Spleen (tissue), 11 donors: ENCODE measurements at regions not wholly inside any gene's neighbourhood (a gene's known extent, or its start where the extent isn't known, plus 50 kb on each side); places are given as distances from the start of the nearest gene placed in this dataset.

ENCODE experiments used
- DNase-seq: peaks from one replicate; pipeline ENCODE4 v3.0.0-alpha.2; 2020
- H3K27ac ChIP-seq, 8 donors: fragments of 200-600 bp; sonication (generic) in 7 of 8; 1 replicate in 4 of 8; 2 replicates in 4 of 8; pipeline versions ENCODE4 v1.5.0 to v1.8.0; 2016 to 2021; ENCODE audit warnings: inconsistent platforms in 4 of 8, mild to moderate bottlenecking in 4 of 8, moderate library complexity in 1 of 8
- H3K27me3 ChIP-seq, 7 donors: fragments of 200-600 bp; sonication (generic) in 6 of 7; replicated peaks in 1 of 7; 1 replicate in 4 of 7; 2 replicates in 3 of 7; pipeline versions ENCODE4 v1.5.0 to v1.8.0; 2016 to 2021; ENCODE audit warnings: inconsistent platforms in 3 of 7, mild to moderate bottlenecking in 1 of 7
- H3K36me3 ChIP-seq, 6 donors: fragments of 200-600 bp; sonication (generic) in 5 of 6; 1 replicate in 4 of 6; 2 replicates in 2 of 6; pipeline versions ENCODE4 v1.5.0 to v1.8.0; 2016 to 2021; ENCODE audit warnings: inconsistent platforms in 2 of 6
- H3K4me1 ChIP-seq, 6 donors: fragments of 200-600 bp; sonication (generic) in 5 of 6; 1 replicate in 3 of 6; 2 replicates in 3 of 6; pipeline versions ENCODE4 v1.5.0 to v1.8.0; 2016 to 2021; ENCODE audit warnings: inconsistent platforms in 3 of 6
- H3K4me3 ChIP-seq, 8 donors: fragments of 200-600 bp; sonication (generic) in 7 of 8; 1 replicate in 4 of 8; 2 replicates in 4 of 8; pipeline versions ENCODE4 v1.5.0 to v1.8.0; 2016 to 2021; ENCODE audit warnings: inconsistent platforms in 4 of 8, mild to moderate bottlenecking in 4 of 8, moderate library complexity in 2 of 8
- H3K9me3 ChIP-seq, 8 donors: fragments of 200-600 bp; sonication (generic) in 7 of 8; 1 replicate in 4 of 8; 2 replicates in 4 of 8; pipeline versions ENCODE4 v1.5.0 to v1.8.0; 2016 to 2021; ENCODE audit warnings: inconsistent platforms in 4 of 8
- POLR2A ChIP-seq, 3 donors: fragments of 450-650 bp; IDR thresholded peaks; one replicate each; pipeline ENCODE4 v1.5.1; 2017; ENCODE audit warnings: antibody characterized with exemption in 3 of 3, mild to moderate bottlenecking in 1 of 3
- POLR2AphosphoS5 ChIP-seq, 3 donors: sonication (generic); formaldehyde crosslinking; IDR thresholded peaks; one replicate each; pipeline ENCODE4 v1.5.1; 2017; ENCODE audit warnings: antibody characterized with exemption in 3 of 3
- WGBS, 5 donors: extraction: QIAGEN DNeasy Blood & Tissue Kit in 3 of 5; methylation state at CpG; one replicate each; pipeline versions ENCODE4 v1.1.5 to v1.1.7; 2013 to 2018; 5-methylcytosine and 5-hydroxymethylcytosine counted together
- intact Hi-C: fragments of 100-400 bp; cut with DNase I; formaldehyde crosslinking; loops from one replicate; pipeline ENCODE4 v1.15.0; 2023; ENCODE audit warnings: low total_unique reads
- TF ChIP-seq, protein P1 (sequence below), 11 experiments: fragments of 200-600 bp in 7 of 11; fragments of 450-650 bp in 4 of 11; sonication (generic) in 4 of 11; IDR thresholded peaks in 8 of 11; conservative IDR thresholded peaks in 3 of 11; 1 replicate in 7 of 11; 2 replicates in 4 of 11; pipeline versions ENCODE4 v1.4.0 to v1.8.0; 2016 to 2021; ENCODE audit warnings: antibody characterized with exemption in 11 of 11, inconsistent platforms in 4 of 11, mild to moderate bottlenecking in 1 of 11
- donor health status: healthy with polysubstance abuse.
- donor health status: DM: no; HTN: no; CAD: no; lungs with moderate emphysema.
- donor health status: DM: no; HTN: no; CAD: no.
- donor health status: Bipolar disorder and iron deficiency.
- donor health status: healthy.
- donor health status: DM: no; HTN: no; CAD: no.
- donor health status: DM: yes; HTN: yes; CAD: no.

DNA sequence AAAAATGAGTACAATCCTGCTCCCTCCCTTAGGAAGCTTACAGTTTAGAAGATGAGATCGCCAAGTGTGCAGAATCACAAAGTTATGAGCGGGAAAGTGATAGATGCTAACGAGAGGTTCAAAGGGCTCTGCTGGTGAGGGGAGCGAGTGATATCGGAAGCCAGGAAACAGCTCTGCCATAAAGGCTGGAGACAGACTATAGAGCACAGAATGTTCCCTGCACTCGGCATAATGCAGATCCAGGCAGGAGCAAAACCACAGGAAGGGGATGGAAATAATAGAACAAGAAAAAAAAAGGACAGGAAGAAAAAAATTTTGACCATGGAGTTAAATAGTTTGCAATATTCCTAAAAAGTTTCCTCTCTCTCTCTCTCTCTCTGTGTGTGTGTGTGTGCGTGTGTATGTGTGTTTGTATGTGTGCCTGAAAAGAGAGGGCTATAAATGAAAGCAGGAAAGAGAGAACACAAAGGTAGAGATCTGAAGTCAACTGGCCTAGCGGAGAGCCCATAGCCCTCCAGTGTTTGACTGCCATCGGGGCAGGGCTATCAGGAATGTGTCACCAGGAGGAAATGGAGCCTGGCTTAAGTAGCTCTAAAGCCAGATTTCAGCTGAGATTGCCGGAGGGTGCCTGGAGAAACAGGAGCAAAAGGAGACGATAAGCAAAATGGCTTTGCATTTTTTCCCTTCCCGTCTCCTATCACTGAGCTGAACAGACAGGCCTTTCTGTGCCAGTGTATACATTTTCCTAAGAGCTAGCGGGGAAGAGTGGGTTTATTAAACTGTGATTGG, 175.8 kb upstream of the LYZL1 start:
- no peak for TF ChIP-seq POLR2A (IDR thresholded peaks at IDR 0.05)
- TF ChIP-seq POLR2AphosphoS5 (IDR thresholded peaks at IDR 0.05) = no peak
- TF ChIP-seq, protein P1, sequence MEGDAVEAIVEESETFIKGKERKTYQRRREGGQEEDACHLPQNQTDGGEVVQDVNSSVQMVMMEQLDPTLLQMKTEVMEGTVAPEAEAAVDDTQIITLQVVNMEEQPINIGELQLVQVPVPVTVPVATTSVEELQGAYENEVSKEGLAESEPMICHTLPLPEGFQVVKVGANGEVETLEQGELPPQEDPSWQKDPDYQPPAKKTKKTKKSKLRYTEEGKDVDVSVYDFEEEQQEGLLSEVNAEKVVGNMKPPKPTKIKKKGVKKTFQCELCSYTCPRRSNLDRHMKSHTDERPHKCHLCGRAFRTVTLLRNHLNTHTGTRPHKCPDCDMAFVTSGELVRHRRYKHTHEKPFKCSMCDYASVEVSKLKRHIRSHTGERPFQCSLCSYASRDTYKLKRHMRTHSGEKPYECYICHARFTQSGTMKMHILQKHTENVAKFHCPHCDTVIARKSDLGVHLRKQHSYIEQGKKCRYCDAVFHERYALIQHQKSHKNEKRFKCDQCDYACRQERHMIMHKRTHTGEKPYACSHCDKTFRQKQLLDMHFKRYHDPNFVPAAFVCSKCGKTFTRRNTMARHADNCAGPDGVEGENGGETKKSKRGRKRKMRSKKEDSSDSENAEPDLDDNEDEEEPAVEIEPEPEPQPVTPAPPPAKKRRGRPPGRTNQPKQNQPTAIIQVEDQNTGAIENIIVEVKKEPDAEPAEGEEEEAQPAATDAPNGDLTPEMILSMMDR (IDR thresholded peaks at IDR 0.05 in 8 of 11, conservative IDR thresholded peaks at IDR 0.05 in 3 of 11) = no peak
- H3K9me3 ChIP-seq = peaks cover 3 to 27% (median 20%) of the 10 kb centered on the region in 8 donors
- H3K4me3 ChIP-seq = no peak overlapping the region
- intact Hi-C loops = no loop called here
- DNase-seq = no peak
- no peak overlapping the region for H3K27ac ChIP-seq
- H3K36me3 ChIP-seq = no peaks in the 10 kb centered on the region
- H3K4me1 ChIP-seq = no peaks in the 10 kb centered on the region
- H3K27me3 ChIP-seq = no peaks in the 10 kb centered on the region
- 69 to 81% (median 79%) methylated on average over 13 of the region's 13 CpGs for WGBS, 5 donors

DNA sequence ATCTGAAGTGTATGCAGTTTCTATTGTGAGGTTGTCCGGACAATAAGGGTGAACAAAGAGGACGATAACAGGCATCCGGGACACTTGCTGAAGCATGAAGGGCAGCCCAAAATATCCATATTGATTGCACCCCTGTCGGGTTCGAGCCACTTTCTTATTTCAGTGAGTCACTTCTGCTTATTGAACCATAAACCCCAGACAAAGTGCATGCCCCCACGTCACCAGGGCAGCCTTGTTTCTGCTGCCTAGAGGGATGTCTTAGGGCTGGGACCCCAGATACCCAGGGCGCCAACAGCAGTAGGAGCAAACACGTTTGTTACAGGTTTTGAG, 175.3 kb upstream of the LYZL1 start:
- intact Hi-C loops = no loop called here
- H3K4me3 ChIP-seq = no peak overlapping the region
- no peak overlapping the region for H3K27ac ChIP-seq
- H3K9me3 ChIP-seq = peaks cover 3 to 33% (median 25%) of the 10 kb centered on the region in 8 donors
- WGBS, 5 donors = 63 to 83% (median 72%) methylated on average over 8 of the region's 8 CpGs
- TF ChIP-seq POLR2A (IDR thresholded peaks at IDR 0.05) = no peak
- TF ChIP-seq, protein P1 (IDR thresholded peaks at IDR 0.05 in 8 of 11, conservative IDR thresholded peaks at IDR 0.05 in 3 of 11) = no peak
- TF ChIP-seq POLR2AphosphoS5 (IDR thresholded peaks at IDR 0.05) = no peak
- no peaks in the 10 kb centered on the region for H3K36me3 ChIP-seq
- no peak for DNase-seq
- H3K27me3 ChIP-seq = no peaks in the 10 kb centered on the region
- H3K4me1 ChIP-seq = no peaks in the 10 kb centered on the region

DNA sequence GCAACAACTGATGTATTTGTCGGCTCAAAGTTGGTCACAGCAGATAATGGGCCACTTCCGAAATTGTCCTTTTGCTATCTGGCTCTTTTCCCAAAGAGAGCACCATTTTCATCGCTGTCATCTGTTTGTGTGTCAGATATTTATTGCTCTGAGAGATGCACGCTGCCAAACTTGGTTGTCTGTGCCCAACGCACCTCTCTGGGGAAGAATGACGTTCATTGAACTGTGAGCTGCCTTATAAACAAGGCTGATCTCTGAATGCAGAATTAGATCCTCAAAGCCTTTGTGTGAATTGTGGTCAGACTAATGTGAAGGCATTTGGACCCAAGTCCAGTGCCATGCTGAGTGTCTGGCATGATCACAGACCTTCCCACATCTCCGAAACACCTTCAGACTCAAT, 174.7 kb upstream of the LYZL1 start:
- DNase-seq = no peak
- no peaks in the 10 kb centered on the region for H3K27me3 ChIP-seq
- intact Hi-C loops = no loop called here
- peaks cover 3 to 38% (median 30%) of the 10 kb centered on the region in 8 donors for H3K9me3 ChIP-seq
- H3K36me3 ChIP-seq = no peaks in the 10 kb centered on the region
- H3K27ac ChIP-seq = no peak overlapping the region
- H3K4me3 ChIP-seq = no peak overlapping the region
- WGBS, 5 donors = 86 to 91% (median 87%) methylated on average over 7 of the region's 7 CpGs
- H3K4me1 ChIP-seq = no peaks in the 10 kb centered on the region
- no peak for TF ChIP-seq POLR2AphosphoS5 (IDR thresholded peaks at IDR 0.05)
- TF ChIP-seq, protein P1 (IDR thresholded peaks at IDR 0.05 in 8 of 11, conservative IDR thresholded peaks at IDR 0.05 in 3 of 11) = no peak
- no peak for TF ChIP-seq POLR2A (IDR thresholded peaks at IDR 0.05)

DNA sequence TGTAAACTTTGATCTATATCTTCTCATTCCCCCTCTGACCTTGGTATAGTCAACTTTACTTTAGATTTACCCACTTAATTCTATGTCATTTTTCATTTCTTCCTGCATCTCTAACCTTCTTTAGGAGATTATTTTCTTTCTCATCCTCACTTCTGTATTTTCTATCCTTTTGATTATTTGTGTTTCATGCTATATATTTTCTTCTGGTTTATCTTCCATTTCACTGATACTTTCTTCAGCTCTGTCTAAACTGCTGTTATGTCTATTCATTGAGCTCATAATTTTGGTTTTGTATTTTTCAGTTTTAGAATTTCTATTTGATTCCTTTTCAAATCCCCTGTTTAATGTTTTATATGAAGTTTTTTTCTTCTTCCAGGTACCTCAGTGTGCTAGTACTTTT, 171.1 kb upstream of the LYZL1 start:
- Histone ChIP-seq H3K4me3 (no peak overlapping the region), H3K36me3 (no peaks in the 10 kb centered on the region), H3K27ac (no peak overlapping the region), H3K27me3 (no peaks in the 10 kb centered on the region), H3K4me1 (no peaks in the 10 kb centered on the region), H3K9me3 (peaks cover 3 to 41% (median 33%) of the 10 kb centered on the region in 8 donors)
- TF ChIP-seq, protein P1 (IDR thresholded peaks at IDR 0.05 in 8 of 11, conservative IDR thresholded peaks at IDR 0.05 in 3 of 11) = no peak
- TF ChIP-seq POLR2AphosphoS5 (IDR thresholded peaks at IDR 0.05) (no peak), POLR2A (IDR thresholded peaks at IDR 0.05) (no peak)
- intact Hi-C loops = no loop called here
- no peak for DNase-seq
